GM18499 (cell line): ENCODE measurements at regions not wholly inside any gene's neighbourhood (a gene's known extent, or its start where the extent isn't known, plus 50 kb on each side); places are given as distances from the start of the nearest gene placed in this dataset.
"Not testable (repeated sequence)": the region's sequence is repeated elsewhere in the genome, so short reads cannot be mapped to it uniquely, and the experiment has no call there.

Source experiments
- ATAC-seq: cut with Tn5 transposase; IDR thresholded peaks from one replicate; pipeline ENCODE4 v1.9.1; 2021; ENCODE audit warnings: moderate number of reproducible peaks; ENCODE audit not compliant: insufficient read depth, unreplicated experiment

DNA sequence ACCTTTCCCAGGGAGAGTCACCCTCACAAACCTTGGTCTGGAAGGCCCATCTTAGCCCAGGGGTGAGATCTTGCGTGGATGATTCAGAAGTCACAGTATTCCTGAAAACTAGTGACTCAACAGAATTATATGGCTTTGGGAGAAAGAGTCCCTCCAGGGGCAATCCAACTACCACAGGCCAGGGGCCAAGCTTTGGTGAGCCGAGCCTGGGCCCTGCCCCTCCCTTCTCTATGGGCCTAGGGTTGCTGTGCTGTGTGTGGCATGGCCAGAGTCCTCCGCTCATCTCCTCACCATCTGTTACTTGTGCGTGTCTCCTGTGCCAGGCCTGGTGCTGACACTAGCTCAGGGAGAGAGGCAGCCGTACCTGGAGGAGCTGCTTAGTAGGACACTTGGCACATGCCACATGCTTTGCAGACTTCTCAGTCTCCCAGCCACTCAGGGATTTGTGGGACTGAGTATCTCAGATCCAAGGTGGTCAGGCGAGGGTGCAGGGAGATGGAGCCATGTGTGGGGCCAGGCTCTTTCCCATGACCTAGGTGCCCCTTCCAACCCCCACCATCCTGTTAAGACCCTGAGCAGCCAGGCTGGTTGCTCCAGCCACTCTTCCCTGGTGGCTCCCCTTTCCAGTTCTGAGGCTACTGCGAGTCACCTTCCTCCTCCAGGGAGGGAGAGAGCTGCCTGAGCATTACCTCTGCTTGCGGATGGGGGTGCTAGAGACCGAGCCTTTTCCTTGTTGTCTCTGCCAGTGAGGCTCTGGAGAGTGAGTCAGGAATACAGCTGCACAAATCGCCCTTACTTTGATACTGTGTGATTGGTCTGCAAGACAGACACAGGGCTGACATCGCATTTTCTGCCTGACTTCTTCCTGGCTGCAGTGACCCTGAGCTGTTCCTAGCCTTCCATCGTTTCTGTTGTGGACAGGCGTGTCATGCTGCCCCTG, 94.1 kb downstream of the SLC25A47 start:
- ATAC-seq, result no peak

- ATAC-seq, result no peak
These were observed 96.7 kb downstream of the SLC25A47 start for GRCh38 chr14:100419856-100420255.

DNA sequence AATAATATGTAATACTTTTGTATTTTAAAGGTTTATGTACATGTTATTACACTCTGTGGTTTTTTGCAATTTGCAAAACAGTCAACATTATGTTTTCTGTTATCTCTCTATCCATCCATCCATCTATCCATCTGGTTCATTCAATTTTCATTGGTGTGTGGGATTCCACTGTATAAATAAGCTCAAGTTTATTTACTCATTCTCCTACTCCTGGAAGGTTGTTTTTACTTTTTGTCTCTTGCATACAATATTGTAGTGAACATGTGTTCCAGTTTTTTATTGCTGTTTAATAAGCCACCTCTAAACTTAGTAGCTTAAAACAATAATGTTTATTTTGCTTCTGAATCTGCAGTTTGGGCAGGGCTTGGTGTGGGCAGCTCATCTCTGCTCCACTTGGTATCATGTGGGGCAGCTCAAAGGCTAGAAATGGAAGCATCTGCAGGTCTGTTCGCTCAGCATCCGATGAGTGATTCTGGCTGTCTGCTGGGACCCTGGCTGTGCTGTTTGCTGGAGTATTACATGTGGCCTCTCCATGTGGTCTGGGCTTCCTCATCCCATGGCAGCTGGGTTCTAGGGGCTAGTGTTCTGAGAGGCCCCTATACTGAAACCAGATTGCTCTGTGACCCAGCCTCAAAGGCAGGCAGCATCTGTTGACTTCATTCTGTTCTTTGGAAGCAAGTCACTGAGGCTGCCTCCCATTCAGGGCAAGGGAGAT, 98.8 kb downstream of the SLC25A47 start:
- no peak for ATAC-seq

DNA sequence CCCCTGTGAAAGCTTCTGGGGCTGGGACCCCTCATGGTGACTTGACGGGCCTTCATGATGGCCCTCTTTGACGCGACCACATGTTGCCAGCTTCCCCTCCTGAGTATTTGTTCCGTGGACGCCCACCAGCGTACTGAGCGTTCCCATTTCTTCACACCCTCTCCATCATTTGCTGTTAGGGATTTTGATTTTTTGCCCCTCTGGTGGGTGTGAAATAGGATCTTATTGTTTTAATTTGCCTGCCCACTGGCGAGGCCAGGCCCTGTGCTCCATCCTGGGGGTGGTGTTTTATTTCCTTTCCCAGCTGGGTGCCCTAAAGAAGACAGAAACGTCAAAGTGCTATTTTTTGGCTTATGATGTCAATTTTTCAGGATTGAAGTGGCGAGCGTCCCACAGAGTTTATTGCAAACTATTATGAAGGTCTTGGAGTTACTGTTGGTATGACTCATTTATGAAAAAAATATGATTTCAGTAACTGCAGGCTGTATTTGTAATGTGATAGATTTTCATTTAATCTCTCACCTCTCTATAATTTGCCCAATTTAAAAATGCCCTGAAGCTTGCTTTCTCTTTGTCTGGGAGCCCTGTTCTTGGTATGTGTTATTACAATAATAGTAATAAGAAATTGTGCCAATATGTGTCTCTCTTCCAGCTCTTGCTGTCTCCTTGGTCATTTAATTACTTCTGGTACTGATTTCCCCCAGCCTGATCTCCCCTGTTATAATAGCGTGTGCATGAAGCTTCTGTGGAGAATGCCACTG, 99.6 kb downstream of the SLC25A47 start:
- no peak for ATAC-seq

DNA sequence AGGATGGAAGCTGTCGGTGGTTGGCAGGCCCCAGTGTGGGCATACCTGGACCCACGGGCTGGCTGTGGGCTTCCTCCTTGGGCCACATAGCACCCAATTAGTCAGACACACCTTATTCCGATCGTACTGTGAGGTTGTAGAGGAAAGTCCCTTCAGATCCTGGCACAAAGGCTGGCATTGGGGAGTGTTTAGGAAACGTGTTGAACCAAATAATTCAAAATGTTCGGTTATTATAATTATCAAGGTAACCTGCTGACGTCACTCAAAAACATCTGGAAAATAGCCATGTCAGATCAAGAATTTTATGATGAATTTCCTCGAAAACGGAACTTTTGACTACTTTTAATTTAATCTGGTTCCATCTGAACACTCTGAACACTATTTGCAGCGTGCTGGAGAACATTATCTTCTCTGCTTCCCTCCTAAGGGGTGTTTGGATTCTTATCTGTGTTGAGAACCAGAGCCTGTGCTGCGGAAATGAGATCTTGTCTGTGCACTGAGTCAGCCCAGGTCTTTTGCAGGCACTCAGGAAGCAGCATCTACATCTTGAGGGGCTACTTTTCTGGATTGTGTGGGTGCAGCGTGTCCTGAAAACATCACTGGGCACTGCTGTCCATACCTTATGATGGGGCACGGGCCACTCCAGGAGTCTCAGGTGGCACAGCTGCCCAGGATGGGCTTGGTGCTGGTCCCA, 100.3 kb downstream of the SLC25A47 start:
- no peak for ATAC-seq

- ATAC-seq, result no peak
These were observed 101.6 kb downstream of the SLC25A47 start for GRCh38 chr14:100424504-100425428.

DNA sequence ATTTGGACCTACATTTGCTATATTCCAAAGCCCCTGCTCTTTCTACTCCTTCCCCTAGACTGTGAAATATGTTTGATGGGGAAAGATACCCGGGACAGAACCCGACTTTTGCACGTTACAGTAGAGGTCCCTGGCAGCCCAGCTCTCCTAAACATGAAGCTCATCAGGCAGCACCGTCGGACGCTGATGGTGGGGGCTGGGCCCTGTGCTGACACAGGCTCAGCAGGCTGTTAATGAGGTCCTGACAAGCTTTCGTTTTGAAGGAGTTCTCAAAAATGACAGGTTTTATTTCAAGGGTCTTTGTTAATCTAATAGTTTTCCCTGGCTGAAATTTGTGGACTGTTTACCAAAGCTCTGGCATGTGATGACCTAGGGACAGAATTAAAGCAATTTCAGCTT, 102.3 kb downstream of the SLC25A47 start:
- ATAC-seq, result no peak

DNA sequence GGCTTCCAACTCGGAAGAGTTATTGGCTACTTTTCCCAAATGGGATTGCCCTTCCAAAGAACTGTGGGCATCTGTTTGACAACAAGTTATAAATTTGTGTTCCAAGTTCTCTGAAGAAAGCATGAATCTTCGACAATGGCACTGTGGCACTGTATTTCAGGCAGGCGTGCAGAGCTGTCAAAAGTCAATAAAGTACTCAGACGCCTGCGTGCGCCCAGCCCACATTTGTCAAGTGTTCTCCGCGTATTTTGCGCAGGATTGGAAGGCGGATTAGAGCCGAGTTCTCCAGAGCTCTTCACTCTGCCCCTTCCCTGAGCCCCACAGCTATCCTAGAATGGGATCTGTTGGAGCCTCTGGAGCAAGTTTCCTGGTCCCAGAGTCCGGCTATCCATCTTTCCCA, 103.2 kb downstream of the SLC25A47 start:
- no peak for ATAC-seq

- no peak for ATAC-seq
These were observed 104.0 kb downstream of the SLC25A47 start for GRCh38 chr14:100427166-100427565.

- ATAC-seq, result no peak
These were observed 105.6 kb downstream of the SLC25A47 start for GRCh38 chr14:100428727-100429126.

- no peak for ATAC-seq
These were observed 106.4 kb downstream of the SLC25A47 start for GRCh38 chr14:100429537-100429936.

GRCh38 chr14:100430571-100430970, 107.4 kb downstream of the SLC25A47 start:
- no peak for ATAC-seq

DNA sequence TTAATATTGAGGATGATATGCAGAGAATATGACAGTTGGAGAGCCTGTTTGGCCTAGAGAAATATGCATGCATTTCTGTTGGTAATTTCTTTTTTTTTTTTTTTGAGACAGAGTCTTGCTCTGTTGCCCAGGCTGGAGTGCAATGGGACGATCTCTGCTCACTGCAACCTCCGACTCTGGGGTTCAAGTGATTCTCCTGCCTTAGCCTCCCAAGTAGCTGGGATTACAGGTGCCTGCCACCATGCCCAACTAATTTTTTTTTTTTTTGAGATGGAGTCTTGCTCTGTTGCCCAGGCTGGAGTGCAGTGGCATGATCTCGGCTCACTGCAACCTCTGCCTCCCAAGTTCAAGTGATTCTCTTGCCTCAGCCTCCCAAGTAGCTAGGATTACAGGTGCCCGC, 108.3 kb downstream of the SLC25A47 start:
- not testable (repeated sequence) for ATAC-seq

DNA sequence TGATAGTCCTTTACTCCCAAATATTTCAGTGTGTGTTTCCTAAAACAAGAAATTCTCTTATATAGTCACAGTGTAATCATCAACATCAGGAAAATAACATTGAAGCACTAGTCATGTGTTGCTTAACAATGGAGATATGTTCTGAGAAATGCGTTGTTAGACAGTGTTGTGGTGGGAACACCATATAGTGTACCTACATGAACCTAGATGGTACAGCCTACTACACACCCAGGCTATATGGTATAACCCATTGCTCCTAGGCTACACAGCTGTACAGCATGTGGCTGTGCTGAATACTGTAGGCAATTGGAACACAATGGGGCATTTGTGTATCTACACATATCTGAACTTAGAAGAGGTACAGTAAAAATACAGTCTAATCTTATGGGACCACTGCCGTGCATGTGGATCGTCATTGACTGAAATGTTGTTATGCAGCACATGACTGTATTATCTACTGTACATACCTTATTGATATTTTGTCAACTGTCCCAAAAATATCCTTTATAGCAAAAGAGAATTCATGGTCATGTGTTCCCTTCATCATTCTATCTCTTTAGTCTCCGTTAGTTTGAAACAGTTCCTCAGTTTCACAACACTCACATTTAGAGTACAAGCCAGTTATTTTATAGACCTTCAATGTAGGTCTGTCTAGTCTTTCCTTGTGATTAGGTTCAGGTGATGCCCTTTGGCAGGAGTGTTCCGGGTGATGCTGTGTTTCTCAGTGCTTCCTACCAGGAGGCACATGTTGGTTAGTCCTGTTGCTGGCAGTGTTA, 109.7 kb downstream of the SLC25A47 start:
- ATAC-seq, result no peak

DNA sequence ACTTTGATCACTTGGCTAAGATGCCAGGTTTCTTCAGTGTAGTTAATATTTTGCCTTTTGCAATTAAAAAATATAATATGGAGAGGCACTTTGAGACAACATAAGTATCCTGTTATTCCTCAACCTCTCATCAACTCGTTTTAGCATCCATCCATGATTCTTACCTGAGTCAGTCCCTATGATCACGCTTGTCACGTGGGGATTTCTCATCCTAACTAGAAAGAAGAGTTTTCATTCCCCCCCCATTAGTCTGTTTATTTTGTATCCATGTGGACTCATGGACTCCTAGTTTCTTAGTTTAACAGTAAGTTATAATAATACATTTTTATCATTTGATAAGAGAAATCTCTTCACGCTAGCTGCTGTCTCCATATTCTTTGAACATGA, 110.3 kb downstream of the SLC25A47 start:
- no peak for ATAC-seq

DNA sequence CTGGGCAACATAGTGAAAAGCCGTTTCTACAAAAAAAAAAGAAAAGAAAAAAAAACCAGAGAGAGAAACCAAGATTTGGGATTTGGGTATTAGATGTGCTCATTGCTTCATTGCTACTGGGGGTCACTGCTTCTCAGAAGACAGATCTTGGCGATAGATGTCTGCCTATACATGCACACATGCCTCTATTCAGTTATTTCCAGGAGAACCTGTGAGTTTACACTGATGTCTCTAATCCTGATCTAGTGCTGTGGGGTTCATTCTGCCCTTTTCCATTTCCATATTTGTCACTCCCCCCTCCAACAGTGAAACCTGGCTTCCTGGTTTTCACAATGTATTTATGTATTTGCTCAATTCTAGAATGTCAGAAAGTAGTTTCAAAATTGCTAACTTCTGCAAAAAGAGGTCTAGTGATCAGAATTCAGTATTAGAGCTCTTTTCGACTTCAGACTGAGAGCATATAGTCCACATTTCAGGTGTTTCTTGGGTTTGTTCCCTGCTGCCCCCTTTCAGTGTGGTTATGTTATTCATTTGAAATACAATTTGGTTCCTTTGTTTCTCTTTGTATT, 111.0 kb downstream of the SLC25A47 start:
- no peak for ATAC-seq

- no peak for ATAC-seq
These were observed 111.8 kb downstream of the SLC25A47 start for GRCh38 chr14:100434911-100435438.

DNA sequence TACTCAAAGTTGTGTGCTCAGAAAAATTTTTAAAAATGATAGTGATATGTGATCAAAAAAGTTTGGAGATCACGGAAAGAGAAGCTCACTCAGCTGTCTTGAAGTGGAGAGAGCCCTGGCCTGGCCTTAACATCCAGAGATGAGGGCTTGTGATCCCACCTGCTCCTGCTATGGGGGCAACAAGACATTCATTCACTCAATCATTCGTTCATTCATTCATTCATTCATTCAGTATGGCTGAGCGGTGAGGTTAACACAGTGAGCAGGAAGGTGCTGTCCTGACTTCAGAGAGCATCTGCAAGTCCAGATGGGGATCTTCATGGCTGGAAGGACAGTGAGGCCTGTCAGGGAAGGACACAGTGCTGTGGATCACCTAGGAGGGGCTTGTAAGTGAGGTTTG, 112.3 kb downstream of the SLC25A47 start:
- no peak for ATAC-seq
